DOHH2 (cell line): ENCODE measurements at regions not wholly inside any gene's neighbourhood (a gene's known extent, or its start where the extent isn't known, plus 50 kb on each side); places are given as distances from the start of the nearest gene placed in this dataset.

Experiments used
- EZH2phosphoT487 ChIP-seq: fragments of 200-600 bp; sonication (generic); IDR thresholded peaks from 2 replicates; pipeline ENCODE4 v1.6.1; 2017; ENCODE audit warnings: borderline replicate concordance, mild to moderate bottlenecking, antibody characterized with exemption, low read length, moderate library complexity, mixed read lengths
- TF ChIP-seq, protein P1 (sequence below): fragments of 200-600 bp; sonication (generic); IDR thresholded peaks from one replicate; pipeline ENCODE4 v1.5.1; 2014; ENCODE audit warnings: antibody characterized with exemption, mild to moderate bottlenecking, low read depth, low read length; ENCODE audit not compliant: poor library complexity, severe bottlenecking

GRCh38 chr9:103397868-103398600 lies 402.9 kb downstream of the CYLC2 start:
- TF ChIP-seq, protein P1, sequence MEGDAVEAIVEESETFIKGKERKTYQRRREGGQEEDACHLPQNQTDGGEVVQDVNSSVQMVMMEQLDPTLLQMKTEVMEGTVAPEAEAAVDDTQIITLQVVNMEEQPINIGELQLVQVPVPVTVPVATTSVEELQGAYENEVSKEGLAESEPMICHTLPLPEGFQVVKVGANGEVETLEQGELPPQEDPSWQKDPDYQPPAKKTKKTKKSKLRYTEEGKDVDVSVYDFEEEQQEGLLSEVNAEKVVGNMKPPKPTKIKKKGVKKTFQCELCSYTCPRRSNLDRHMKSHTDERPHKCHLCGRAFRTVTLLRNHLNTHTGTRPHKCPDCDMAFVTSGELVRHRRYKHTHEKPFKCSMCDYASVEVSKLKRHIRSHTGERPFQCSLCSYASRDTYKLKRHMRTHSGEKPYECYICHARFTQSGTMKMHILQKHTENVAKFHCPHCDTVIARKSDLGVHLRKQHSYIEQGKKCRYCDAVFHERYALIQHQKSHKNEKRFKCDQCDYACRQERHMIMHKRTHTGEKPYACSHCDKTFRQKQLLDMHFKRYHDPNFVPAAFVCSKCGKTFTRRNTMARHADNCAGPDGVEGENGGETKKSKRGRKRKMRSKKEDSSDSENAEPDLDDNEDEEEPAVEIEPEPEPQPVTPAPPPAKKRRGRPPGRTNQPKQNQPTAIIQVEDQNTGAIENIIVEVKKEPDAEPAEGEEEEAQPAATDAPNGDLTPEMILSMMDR = peak; percentile 84
- TF ChIP-seq EZH2phosphoT487 = no peak
